Fibroblast of skin of left quadriceps (primary cell): ENCODE measurements at regions not wholly inside any gene's neighbourhood (a gene's known extent, or its start where the extent isn't known, plus 50 kb on each side); places are given as distances from the start of the nearest gene placed in this dataset.
"Not testable (repeated sequence)": the region's sequence is repeated elsewhere in the genome, so short reads cannot be mapped to it uniquely, and the experiment has no call there.

ENCODE experiments used
- DNase-seq, 2 experiments: peaks; one replicate each; pipeline ENCODE4 v3.0.0-alpha.2; 2013; ENCODE audit warnings: low read depth in 2 of 2

DNA sequence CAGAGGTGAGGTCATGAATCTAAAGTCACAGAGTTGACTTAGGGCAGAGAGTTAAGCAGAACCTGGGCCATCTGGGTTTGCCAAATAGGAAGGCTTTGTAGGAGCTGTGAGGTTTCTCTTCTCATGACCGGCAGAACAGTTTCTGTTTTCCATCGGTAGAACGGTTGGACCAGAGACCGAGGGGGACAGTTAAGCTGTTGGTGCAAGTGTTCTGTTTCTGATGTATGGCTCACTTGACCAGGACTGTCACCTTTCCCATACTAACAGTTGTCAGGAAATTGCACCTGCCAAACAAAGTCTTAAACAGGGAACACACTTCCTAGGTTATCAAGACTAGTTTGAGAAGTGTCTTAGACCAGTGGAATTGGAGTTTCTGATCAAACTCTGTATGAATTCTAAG is 158.3 kb downstream of the PDCD6IP start:
- no peak for DNase-seq

GRCh38 chr3:33957176-33957575 is 158.7 kb downstream of the PDCD6IP start:
- DNase-seq, result no peak

- DNase-seq, result no peak
Observed at GRCh38 chr3:33958661-33959060, 160.2 kb downstream of the PDCD6IP start.

DNA sequence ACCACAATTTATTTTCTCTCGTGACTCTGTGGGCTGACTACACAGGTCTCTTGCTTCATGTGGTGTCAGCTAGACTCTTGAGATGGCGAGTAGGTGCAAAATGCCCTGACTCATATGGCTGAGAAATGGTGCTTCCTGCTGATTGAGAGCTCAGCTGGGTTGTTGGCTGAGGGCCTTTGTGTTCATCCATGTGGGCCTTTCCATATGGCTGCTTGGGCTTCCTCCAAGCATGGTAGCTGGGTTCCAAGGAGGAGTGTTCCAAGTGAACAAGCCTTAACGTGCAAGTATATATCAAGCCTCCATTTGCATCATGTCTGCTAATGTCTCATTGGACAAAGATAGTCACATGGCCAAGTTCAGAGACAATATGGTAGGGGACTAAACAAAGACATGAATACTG is 164.0 kb downstream of the PDCD6IP start:
- DNase-seq, result no peak

DNA sequence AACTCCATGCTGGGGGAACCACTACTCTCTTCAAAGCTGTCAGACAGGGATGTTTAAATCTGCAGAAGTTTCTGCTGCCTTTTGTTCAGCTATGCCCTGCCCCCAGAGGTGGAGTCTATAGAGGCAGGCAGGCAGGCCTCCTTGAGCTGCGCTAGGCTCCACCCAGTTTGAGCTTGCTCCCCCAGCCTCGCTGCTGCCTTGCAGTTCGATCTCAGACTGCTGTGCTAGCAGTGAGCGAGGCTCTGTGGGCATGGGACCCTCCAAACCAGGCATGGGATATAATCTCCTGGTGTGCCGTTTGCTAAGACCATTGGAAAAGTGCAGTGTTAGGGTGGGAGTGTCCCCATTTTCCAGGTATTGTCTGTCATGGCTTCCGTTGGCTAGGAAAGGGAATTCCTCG is 171.8 kb downstream of the PDCD6IP start:
- DNase-seq, result not testable (repeated sequence)

DNA sequence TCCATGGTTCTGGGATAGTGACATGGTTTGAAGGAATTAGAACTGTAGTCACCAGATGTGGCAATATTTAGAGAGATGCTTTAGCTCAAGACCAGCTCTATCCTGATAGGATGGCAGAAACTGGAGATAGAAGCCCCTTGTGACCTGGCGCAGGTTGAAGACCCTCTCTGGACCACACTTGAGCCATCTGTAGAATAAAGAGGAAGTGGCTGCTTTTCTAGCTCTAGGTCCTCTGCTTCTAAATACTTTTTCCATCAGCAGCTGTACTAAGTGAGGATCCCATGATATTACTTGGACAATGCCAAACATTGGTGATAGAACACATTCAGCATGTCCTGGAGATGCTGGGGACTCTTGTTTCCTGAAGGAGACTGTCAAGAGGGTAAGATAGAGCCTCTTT is 172.6 kb downstream of the PDCD6IP start:
- DNase-seq, result no peak

- DNase-seq, result no peak
Observed at GRCh38 chr3:33975463-33975862, 177.0 kb downstream of the PDCD6IP start.

- DNase-seq, result no peak
Observed at GRCh38 chr3:33977227-33977626, 178.8 kb downstream of the PDCD6IP start.

DNA sequence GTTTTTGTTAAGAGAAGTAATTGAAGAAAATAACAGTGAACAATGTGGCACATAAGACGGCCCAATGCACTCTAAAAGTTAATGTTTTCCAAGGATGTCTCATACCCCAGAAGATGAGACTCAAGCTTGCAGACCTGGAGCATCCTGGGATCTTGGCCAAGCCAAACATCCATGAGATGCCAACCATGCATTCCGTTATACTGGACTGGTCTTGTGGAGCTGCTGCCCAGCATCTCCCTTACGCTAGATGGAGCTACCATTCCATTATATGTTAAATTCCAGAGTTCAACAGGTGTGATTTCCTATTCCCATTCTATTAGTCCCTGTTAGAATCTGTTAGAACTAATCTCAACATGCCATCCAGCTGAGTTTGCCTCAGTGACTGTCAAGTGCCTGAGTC is 181.8 kb downstream of the PDCD6IP start:
- peak; percentile 59 to 63 for DNase-seq

DNA sequence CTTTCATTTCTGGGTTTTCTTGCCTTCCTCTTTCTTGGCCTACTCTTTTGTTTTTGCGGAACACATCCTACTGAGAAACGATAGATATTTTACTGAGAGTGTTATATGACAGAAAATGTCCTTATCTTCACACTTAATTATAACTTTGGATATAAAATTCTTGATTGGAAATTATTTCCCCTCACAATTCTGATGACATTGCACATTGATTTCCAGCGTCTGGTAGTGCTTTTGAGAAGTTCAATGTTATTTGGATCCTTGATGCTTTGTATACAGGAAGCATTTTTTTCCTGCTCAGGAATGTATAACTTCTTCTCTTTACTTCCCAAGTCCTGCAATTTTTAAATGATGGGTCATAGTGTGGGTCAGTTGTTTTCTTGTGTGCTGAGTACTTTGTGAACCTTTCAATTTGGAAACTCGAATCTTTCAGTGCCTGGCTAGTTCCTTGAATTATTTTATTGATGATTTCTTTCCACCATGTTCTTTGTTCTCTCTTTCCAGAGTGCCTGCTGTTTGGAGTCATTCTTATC is 183.9 kb downstream of the PDCD6IP start:
- no peak for DNase-seq

GRCh38 chr3:33982949-33983348 is 184.5 kb downstream of the PDCD6IP start:
- not testable (repeated sequence) for DNase-seq

- no peak for DNase-seq
Observed at GRCh38 chr3:33989229-33989628, 190.8 kb downstream of the PDCD6IP start.

DNA sequence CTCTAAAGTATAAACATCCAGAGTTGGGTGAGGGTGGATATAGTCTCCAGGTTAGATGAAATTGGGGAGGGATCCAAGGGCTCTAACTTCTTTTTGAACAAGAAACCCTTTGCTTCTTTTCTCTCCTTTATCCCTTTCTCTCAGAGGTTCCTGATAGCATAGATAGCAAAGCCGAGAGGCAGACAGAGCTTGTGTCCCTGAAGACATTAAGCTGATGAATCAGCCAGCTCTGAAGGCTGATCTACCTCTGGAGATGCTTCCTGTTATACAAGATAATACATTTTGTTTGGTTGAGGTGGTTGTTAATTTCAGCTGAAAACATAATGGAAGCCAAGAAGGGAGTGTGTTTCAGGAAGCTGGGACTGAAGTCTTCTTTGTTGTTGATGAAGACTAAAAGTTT is 193.2 kb downstream of the PDCD6IP start:
- DNase-seq, result no peak

DNA sequence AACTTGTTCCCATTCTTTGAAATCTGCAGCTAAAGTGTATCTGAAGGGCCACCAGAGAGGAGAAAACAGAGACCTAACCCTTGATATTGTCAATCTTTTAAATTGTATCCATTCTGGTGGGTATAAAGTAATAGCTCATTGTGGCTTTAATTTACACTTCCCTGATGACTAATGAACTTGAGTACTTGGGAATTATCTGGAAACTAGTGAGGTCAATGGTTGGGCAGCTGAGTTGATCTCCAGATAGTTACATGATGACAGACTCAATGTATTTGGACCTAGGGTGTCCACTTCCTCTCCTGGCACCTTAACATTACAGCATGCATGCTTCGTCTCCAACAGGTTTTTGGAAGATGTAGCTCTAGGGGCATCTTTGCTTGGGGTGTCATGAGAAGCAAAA is 195.2 kb downstream of the PDCD6IP start:
- no peak for DNase-seq

GRCh38 chr3:33994568-33994967 is 196.1 kb downstream of the PDCD6IP start:
- DNase-seq, result no peak

DNA sequence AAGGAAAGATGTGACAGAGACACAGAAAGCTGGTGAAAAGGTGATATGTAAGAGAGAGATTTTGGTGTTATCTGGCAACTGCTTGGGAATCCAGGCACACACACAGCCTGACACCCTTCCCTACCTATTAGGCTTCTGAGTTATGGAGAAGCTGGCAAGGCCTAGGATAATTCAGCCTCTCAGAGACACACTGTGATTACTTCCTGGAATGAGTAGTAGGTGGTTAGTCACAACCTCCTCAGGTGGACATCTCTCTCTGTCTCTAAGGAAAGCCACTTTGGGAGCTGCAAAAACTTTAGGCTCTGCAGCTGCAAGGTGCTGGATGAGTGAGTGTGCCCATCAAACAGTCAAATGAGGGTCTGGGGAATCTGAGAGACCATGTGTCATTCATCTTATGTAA is 201.9 kb downstream of the PDCD6IP start:
- no peak for DNase-seq

DNA sequence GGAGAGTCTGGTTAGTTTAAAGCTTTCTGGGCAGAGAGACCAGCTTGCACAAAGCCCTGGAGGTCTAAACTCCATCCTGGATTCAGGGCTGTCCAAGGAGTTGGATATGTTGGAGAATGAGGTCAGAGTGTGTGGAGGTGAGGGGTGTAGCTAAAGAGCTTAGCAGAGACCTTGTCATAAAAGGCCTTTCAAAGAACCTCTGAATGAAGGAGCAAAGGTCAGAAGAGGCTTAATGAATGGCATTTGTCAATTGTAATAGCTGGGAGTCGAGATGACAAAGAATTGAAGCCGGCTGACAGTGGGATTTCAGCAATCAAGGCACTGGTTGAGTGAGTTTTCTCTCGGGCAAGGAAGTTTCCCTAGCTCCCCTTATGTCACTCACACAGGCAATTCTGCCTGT is 202.6 kb downstream of the PDCD6IP start:
- DNase-seq, result no peak

DNA sequence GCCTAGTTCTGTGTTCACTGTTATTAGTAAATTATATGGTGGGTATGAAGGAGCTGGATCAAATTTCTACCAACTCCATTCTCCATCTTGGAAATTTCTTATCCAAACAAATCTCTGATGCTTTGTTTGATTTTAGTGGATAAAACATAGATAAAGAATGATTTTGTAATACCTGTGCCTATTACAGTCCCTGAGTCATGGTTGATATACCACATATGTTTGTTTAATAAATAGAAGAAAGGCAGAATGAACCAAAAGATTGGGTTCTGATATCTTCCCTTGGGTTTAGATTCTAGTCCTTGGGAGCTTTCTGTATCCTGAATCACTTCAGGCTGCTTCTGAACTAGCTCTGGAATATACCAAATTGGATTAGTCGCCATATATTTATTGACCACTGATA is 203.6 kb downstream of the PDCD6IP start:
- DNase-seq, result no peak

DNA sequence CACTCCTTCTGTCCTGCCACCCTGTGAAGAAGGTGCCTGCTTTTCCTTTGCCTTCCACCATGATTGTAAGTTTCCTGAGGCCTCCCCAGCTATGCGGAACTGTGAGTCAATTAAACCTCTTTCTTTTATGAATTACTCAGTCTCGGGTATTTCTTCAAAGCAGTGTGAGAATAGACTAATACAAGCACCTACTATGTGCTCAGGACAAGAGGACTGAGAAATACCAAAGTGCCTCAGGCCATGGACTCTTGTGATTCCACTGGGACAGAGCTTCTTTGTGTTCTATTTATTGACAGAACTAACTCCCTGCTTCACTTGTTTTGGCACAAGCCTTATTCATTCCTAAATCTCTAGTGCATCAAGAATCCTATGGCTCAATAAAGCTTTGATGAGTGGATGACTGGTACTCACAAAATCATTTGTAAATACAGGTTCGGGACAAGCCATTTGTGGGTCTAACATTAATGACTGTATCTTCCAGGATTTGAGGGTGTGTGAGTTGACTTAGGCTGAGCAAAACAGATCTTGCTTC is 204.2 kb downstream of the PDCD6IP start:
- no peak for DNase-seq

DNA sequence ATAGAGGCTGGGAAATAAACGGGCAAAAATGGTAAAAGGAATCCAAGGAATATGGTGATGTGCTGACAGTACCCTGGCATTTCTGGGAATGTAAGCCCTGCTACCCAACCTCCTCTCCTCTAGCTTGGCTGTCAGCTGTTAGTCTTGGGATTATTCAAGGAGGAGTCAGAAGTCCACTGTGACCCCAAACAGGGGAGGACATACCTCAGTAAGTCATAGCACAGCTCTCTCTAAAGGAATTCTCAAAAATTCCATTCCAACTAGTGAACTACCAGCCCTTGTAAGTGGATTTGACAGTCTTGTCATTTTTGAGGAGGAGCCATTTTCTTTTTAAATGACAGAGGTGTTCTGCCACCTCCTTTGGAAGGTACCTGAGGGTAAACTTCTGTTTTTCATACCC is 207.5 kb downstream of the PDCD6IP start:
- DNase-seq, result peak; percentile 35 to 51

DNA sequence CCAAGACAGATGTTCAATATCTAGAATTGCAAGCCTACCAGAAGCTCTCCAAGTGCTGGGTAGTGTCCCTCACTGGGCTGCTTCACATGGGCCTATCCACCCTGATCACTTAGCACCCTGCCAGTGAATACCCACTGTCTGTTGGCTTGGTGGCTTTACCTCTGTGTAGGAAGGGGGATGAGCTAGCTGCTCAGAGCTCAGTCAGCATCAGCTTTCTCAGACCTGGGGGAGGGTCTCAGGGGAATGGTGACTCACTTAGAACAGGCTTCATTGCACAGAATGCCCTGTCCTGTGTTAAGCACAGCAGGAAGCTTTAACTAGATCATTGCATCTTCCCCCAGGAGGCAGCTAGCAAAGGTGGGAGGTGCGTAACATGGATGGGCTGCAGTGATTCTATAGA is 209.8 kb downstream of the PDCD6IP start:
- DNase-seq, result peak in 1 of 2 experiments; percentile 38

DNA sequence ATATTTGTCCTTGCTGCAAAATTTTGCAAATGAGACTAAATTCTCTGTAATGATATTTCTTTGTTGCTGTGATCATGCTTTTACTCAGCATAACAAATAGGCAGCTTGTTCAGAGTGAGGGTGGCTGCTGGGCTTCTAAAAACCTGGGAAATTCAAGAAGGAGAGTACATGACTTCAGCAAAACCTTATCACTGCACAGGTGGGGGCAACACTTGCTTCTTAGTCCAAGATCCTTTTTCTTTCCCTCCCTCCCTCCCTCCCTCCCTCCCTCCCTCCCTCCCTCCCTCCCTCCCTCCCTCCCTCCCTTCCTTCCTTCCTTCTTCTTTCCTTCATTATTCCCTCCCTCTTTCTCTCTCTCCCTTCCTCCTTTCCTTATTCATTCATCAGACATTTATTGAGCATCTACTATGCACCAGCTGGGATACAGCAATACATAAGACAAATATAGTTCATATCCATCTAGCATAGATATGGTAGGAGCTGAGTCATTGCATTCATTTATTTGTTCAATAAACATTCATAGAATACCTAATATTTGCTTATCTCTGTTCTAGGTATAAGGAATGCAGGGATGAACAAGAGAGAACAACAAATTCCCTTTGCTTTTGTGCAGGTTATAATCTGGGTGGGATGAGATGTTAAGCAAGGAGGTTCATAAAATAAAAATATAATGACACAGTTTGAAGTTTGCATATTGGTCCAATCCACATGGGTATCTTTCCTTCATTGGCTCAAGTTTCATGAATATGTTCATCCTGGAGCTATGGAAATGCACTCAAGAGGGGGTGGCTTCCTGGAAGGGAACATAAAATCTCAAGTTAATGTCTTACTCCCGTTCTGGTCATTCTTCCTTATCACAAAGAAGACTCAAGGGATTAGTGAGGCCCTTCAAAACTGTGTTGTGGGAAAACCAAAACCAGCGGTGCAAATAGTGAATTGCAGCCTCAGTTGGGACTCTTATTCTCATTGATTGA is 210.7 kb downstream of the PDCD6IP start:
- DNase-seq, result no peak
